ENCODE measurements at regions not wholly inside any gene's neighbourhood (a gene's known extent, or its start where the extent isn't known, plus 50 kb on each side); places are given as distances from the start of the nearest gene placed in this dataset.
A peak's percentile ranks its signal among the peaks of the same experiment; 100 is the strongest.

DNA sequence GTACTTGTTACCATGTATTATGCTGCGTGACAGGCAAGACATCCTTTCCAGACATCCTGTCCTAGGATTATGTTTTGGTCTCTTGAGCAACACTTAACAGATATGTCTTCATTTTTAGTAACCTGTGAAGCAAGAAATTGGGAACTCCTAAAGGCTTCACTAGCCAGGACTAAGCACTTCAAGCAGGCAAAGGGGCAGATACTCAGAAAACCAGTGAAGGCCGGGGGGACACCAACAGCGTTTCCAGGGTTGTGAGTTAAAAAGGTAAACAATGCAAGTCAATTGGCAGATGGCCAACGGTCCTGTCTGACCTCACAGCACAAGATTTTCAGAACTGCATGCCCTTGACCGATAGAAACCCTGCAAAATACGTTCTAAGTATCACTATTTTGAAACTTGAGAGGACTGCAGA, 77.6 kb upstream of the SFMBT2 start:
- CTCF ChIA-PET = no interaction called here
- Histone ChIP-seq H3K4me1 (ENCODE audit: control insufficient read depth, insufficient read depth, low read length) (peaks cover 13% of the 10 kb centered on the region), H3K27ac (ENCODE audit: extremely low read depth, low read depth, low read length) (no peak overlapping the region), H3K36me3 (ENCODE audit: control insufficient read depth in 2 of 2, insufficient read depth in 1 of 2, low read length in 2 of 2) (no peaks in the 10 kb centered on the region), H3K9me3 (ENCODE audit: control insufficient read depth, insufficient read depth, low read depth, low read length) (no peaks in the 10 kb centered on the region), H3K4me3 (ENCODE audit: low read depth, low read length) (no peak overlapping the region)
- TF ChIP-seq ZNF660 (tag by site-specific recombination; IDR thresholded peaks at IDR 0.05) (0 out of 2 replicates have a peak, but pooled peaks have one; percentile 39), ZNF391 (tag by site-specific recombination; IDR thresholded peaks at IDR 0.05; ENCODE audit: borderline replicate concordance, low read depth) (no peak), ZFP69B (tag by site-specific recombination; IDR thresholded peaks at IDR 0.05) (0 out of 2 replicates have a peak, but pooled peaks have one; percentile 45), ZNF335 (tag by site-specific recombination; conservative IDR thresholded peaks at IDR 0.05) (peak; percentile 54; the same call in 1 of the 2 replicates), ZSCAN18 (tag by site-specific recombination; IDR thresholded peaks at IDR 0.05) (no peak), ZNF629 (tag by site-specific recombination; IDR thresholded peaks at IDR 0.05) (peak; percentile 36; the same call in 1 of the 2 replicates), ZBTB17 (tag by site-specific recombination; IDR thresholded peaks at IDR 0.05) (0 out of 2 replicates have a peak, but pooled peaks have one; percentile 37), ZNF146 (tag by site-specific recombination; IDR thresholded peaks at IDR 0.05) (no peak), ZNF610 (tag by site-specific recombination; IDR thresholded peaks at IDR 0.05; ENCODE audit: borderline replicate concordance) (peak; percentile 26; the same call in 1 of the 2 replicates), ZNF558 (tag by site-specific recombination; IDR thresholded peaks at IDR 0.05) (0 out of 2 replicates have a peak, but pooled peaks have one; percentile 17), PATZ1 (tag by site-specific recombination; IDR thresholded peaks at IDR 0.05) (peak; percentile 38), ZNF692 (tag by site-specific recombination; IDR thresholded peaks at IDR 0.05) (peak; percentile 73), ZNF24 (tag by site-specific recombination; IDR thresholded peaks at IDR 0.05) (no peak), SP2 (tag by site-specific recombination; IDR thresholded peaks at IDR 0.05) (no peak)
- TF ChIP-seq, protein P1, sequence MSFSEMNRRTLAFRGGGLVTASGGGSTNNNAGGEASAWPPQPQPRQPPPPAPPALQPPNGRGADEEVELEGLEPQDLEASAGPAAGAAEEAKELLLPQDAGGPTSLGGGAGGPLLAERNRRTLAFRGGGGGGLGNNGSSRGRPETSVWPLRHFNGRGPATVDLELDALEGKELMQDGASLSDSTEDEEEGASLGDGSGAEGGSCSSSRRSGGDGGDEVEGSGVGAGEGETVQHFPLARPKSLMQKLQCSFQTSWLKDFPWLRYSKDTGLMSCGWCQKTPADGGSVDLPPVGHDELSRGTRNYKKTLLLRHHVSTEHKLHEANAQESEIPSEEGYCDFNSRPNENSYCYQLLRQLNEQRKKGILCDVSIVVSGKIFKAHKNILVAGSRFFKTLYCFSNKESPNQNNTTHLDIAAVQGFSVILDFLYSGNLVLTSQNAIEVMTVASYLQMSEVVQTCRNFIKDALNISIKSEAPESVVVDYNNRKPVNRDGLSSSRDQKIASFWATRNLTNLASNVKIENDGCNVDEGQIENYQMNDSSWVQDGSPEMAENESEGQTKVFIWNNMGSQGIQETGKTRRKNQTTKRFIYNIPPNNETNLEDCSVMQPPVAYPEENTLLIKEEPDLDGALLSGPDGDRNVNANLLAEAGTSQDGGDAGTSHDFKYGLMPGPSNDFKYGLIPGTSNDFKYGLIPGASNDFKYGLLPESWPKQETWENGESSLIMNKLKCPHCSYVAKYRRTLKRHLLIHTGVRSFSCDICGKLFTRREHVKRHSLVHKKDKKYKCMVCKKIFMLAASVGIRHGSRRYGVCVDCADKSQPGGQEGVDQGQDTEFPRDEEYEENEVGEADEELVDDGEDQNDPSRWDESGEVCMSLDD (tag by site-specific recombination; IDR thresholded peaks at IDR 0.05) = no peak
- TF ChIP-seq, protein P2, sequence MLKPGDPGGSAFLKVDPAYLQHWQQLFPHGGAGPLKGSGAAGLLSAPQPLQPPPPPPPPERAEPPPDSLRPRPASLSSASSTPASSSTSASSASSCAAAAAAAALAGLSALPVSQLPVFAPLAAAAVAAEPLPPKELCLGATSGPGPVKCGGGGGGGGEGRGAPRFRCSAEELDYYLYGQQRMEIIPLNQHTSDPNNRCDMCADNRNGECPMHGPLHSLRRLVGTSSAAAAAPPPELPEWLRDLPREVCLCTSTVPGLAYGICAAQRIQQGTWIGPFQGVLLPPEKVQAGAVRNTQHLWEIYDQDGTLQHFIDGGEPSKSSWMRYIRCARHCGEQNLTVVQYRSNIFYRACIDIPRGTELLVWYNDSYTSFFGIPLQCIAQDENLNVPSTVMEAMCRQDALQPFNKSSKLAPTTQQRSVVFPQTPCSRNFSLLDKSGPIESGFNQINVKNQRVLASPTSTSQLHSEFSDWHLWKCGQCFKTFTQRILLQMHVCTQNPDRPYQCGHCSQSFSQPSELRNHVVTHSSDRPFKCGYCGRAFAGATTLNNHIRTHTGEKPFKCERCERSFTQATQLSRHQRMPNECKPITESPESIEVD (tag by site-specific recombination; IDR thresholded peaks at IDR 0.05) = peak; percentile 61
- TF ChIP-seq, protein P3, sequence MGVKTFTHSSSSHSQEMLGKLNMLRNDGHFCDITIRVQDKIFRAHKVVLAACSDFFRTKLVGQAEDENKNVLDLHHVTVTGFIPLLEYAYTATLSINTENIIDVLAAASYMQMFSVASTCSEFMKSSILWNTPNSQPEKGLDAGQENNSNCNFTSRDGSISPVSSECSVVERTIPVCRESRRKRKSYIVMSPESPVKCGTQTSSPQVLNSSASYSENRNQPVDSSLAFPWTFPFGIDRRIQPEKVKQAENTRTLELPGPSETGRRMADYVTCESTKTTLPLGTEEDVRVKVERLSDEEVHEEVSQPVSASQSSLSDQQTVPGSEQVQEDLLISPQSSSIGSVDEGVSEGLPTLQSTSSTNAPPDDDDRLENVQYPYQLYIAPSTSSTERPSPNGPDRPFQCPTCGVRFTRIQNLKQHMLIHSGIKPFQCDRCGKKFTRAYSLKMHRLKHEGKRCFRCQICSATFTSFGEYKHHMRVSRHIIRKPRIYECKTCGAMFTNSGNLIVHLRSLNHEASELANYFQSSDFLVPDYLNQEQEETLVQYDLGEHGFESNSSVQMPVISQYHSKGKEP (tag by site-specific recombination; IDR thresholded peaks at IDR 0.05) = peak; percentile 66; the same call in 1 of the 2 replicates
- TF ChIP-seq, protein P4, sequence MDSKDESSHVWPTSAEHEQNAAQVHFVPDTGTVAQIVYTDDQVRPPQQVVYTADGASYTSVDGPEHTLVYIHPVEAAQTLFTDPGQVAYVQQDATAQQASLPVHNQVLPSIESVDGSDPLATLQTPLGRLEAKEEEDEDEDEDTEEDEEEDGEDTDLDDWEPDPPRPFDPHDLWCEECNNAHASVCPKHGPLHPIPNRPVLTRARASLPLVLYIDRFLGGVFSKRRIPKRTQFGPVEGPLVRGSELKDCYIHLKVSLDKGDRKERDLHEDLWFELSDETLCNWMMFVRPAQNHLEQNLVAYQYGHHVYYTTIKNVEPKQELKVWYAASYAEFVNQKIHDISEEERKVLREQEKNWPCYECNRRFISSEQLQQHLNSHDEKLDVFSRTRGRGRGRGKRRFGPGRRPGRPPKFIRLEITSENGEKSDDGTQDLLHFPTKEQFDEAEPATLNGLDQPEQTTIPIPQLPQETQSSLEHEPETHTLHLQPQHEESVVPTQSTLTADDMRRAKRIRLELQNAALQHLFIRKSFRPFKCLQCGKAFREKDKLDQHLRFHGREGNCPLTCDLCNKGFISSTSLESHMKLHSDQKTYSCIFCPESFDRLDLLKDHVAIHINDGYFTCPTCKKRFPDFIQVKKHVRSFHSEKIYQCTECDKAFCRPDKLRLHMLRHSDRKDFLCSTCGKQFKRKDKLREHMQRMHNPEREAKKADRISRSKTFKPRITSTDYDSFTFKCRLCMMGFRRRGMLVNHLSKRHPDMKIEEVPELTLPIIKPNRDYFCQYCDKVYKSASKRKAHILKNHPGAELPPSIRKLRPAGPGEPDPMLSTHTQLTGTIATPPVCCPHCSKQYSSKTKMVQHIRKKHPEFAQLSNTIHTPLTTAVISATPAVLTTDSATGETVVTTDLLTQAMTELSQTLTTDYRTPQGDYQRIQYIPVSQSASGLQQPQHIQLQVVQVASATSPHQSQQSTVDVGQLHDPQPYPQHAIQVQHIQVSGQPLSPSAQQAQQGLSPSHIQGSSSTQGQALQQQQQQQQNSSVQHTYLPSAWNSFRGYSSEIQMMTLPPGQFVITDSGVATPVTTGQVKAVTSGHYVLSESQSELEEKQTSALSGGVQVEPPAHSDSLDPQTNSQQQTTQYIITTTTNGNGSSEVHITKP (tag by site-specific recombination; IDR thresholded peaks at IDR 0.05) = peak; percentile 47; the same call in 1 of the 2 replicates
- POLR2A ChIA-PET = interaction anchor here (0.6 kb wide), 1 partner anchor 653 kb away, joined by 4 read pairs; no protein-coding TSS in a partner anchor

Measured in HEK293 (cell line).